ENCODE measurements at regions not wholly inside any gene's neighbourhood (a gene's known extent, or its start where the extent isn't known, plus 50 kb on each side); places are given as distances from the start of the nearest gene placed in this dataset.

DNA sequence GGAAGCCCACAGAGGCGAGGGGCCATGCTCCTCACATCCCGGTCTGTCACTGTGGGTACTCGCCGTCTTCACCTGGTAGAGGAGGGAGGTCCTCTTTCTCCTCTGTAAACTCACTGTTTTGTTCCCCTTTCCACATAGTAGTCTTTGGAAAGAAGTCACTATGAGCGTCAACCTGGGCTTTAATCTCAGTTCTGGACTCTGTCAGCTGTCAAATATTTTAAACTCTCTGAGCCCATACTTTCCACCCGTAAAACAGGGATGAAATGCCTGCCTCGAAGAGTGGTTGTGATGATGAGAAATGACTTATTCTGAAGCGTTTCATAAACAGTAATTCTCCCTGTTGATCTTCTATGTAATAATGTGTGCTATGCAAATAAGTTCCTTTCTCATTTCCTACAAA is 547.1 kb upstream of the SOX11 start:
- no peak overlapping the region for H3K4me3 ChIP-seq (ENCODE audit: low read depth, low read length)
- no peaks in the 10 kb centered on the region for H3K4me1 ChIP-seq (ENCODE audit: control insufficient read depth, insufficient read depth, low read length)
- H3K9me3 ChIP-seq (ENCODE audit: control insufficient read depth, insufficient read depth, low read depth, low read length): no peaks in the 10 kb centered on the region
- H3K36me3 ChIP-seq (ENCODE audit: control insufficient read depth in 2 of 2, insufficient read depth in 1 of 2, low read length in 2 of 2): no peaks in the 10 kb centered on the region
- POLR2A ChIA-PET: no interaction called here
- CTCF ChIA-PET: no interaction called here
- H3K27ac ChIP-seq (ENCODE audit: extremely low read depth, low read depth, low read length): no peak overlapping the region
- TF ChIP-seq BCL11B (tag by site-specific recombination; IDR thresholded peaks at IDR 0.05; ENCODE audit: low read depth): no peak
- no peak for TF ChIP-seq GLI2 (tag by site-specific recombination; IDR thresholded peaks at IDR 0.05; ENCODE audit: borderline replicate concordance, low read depth)

DNA sequence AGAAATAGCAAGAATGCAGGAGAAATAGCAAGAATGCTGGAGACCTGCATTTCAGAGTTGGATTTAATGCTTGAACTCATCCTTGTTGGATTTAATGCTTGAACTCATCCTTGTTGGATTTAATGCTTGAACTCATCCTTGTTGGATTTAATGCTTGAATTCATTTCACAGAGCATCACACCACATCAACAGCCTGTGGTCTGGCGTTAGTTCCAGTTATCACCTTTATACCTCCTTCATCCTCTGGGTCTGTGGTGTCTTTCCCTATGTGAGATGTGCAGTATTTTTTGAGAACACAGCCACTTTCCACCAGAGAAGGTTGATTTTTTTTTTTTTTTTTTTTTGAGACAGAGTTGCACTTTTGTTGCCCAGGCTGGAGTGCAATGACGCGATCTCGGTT is 546.4 kb upstream of the SOX11 start:
- CTCF ChIA-PET: no interaction called here
- Histone ChIP-seq H3K9me3 (ENCODE audit: control insufficient read depth, insufficient read depth, low read depth, low read length) (no peaks in the 10 kb centered on the region), H3K27ac (ENCODE audit: extremely low read depth, low read depth, low read length) (no peak overlapping the region), H3K36me3 (ENCODE audit: control insufficient read depth in 2 of 2, insufficient read depth in 1 of 2, low read length in 2 of 2) (no peaks in the 10 kb centered on the region), H3K4me1 (ENCODE audit: control insufficient read depth, insufficient read depth, low read length) (no peaks in the 10 kb centered on the region), H3K4me3 (ENCODE audit: low read depth, low read length) (no peak overlapping the region)
- POLR2A ChIA-PET: no interaction called here
- TF ChIP-seq ZNF747 (tag by site-specific recombination; IDR thresholded peaks at IDR 0.05) (no peak), TCF7L2 (IDR thresholded peaks at IDR 0.05; ENCODE audit: borderline replicate concordance, low read depth, low read length) (no peak), ZSCAN23 (tag by site-specific recombination; IDR thresholded peaks at IDR 0.05) (no peak)
- TF ChIP-seq, protein P1, sequence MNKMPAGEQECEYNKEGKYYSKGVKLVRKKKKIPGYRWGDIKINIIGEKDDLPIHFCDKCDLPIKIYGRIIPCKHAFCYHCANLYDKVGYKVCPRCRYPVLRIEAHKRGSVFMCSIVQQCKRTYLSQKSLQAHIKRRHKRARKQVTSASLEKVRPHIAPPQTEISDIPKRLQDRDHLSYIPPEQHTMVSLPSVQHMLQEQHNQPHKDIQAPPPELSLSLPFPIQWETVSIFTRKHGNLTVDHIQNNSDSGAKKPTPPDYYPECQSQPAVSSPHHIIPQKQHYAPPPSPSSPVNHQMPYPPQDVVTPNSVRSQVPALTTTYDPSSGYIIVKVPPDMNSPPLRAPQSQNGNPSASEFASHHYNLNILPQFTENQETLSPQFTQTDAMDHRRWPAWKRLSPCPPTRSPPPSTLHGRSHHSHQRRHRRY (tag by site-specific recombination; IDR thresholded peaks at IDR 0.05): no peak

DNA sequence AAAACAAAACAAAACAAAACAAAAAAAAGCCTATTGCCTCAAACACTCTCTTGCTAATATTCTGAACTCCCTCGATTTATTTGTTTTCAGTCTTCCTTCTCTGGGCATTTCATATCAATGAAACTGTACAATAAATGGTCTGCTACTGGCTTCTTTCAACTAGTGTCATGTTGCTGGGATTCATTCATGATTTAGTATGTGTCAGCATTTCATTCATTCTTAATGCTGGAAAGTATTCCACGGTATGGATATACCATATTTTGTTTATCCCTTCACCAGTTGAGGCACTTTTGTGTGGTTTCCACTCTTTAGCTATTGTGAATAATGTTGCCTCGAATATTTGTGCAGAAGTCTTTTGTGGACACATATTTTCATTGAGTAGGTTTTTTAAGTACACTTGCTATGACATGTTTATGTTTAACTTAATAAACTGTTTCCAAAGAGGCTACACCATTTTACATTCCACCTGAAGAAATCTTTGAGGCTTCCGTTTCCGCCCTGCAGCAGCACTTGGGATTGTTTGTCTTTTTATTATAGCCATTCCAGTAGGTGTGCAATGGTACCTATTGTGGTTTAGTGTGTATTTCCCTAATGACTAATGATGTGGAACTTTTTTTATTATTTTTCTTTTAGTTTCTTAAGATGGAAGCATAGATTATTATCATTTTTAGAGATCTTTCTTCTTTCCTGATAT is 543.6 kb upstream of the SOX11 start:
- Histone ChIP-seq H3K27ac (ENCODE audit: extremely low read depth, low read depth, low read length) (no peak overlapping the region), H3K9me3 (ENCODE audit: control insufficient read depth, insufficient read depth, low read depth, low read length) (no peaks in the 10 kb centered on the region), H3K36me3 (ENCODE audit: control insufficient read depth in 2 of 2, insufficient read depth in 1 of 2, low read length in 2 of 2) (no peaks in the 10 kb centered on the region), H3K4me1 (ENCODE audit: control insufficient read depth, insufficient read depth, low read length) (no peaks in the 10 kb centered on the region), H3K4me3 (ENCODE audit: low read depth, low read length) (no peak overlapping the region)
- ChIA-PET POLR2A (no interaction called here), CTCF (no interaction called here)
- no peak for TF ChIP-seq KLF10 (tag by site-specific recombination; IDR thresholded peaks at IDR 0.05)
- no peak for TF ChIP-seq ZNF324 (tag by site-specific recombination; IDR thresholded peaks at IDR 0.05)

DNA sequence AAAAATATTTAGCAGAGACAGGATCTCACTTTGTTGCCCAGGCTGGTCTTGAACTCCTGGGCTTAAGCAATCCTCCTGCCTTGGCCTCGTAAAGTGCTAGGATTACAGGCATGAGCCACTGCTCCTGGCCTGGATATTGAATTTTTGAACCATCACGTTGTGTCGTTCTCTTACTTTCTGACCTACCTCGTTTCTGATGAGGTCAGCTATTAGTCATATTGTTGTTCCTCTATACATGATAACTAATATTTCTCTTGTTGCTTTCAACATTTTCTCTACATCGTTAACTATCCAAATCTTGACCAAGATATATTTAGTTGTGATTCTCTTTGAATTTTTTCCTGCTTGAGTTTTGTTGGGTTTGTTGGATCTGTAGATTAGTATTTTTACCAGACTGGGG is 541.3 kb upstream of the SOX11 start:
- H3K36me3 ChIP-seq (ENCODE audit: control insufficient read depth in 2 of 2, insufficient read depth in 1 of 2, low read length in 2 of 2): no peaks in the 10 kb centered on the region
- ChIA-PET POLR2A (no interaction called here), CTCF (no interaction called here)
- no peak overlapping the region for H3K27ac ChIP-seq (ENCODE audit: extremely low read depth, low read depth, low read length)
- H3K9me3 ChIP-seq (ENCODE audit: control insufficient read depth, insufficient read depth, low read depth, low read length): no peaks in the 10 kb centered on the region
- H3K4me3 ChIP-seq (ENCODE audit: low read depth, low read length): no peak overlapping the region
- TF ChIP-seq PRDM1 (tag by site-specific recombination; IDR thresholded peaks at IDR 0.05) (no peak), ZNF423 (tag by site-specific recombination; IDR thresholded peaks at IDR 0.05) (no peak)
- H3K4me1 ChIP-seq (ENCODE audit: control insufficient read depth, insufficient read depth, low read length): no peaks in the 10 kb centered on the region

DNA sequence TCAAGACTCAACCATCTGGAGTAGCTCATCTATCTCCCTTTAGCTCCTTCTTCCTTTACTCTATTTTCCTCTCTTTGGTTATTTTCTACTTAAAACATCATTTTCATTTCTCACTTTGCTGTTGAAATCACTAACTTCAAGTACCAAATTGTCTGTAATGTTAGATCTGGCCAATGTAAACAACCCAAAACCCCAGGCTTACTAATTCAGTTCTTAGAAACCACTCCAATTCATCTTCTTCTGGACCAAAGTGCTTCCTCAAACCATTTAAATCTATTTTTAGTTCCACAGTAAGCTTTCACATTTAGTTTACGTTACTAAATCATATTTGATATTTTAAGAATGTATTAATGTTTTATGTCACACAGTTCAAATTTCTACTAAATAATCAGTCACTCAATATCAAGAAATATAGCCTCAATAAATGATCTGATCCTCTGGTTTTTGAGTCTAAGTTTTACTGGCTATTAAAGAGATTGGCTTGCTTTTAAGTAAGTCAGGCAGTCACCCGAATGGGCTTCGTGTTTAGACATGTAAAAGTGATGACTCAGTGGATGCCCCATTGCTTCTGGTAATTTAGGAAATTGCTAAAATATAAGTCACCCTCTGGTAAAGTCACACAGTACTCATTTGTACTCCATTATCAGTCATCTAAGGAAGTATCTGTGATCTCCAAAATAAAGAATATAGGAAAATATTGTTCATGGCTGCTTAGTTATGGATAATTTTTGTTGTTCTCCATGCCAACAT is 527.2 kb upstream of the SOX11 start:
- CTCF ChIA-PET: no interaction called here
- TF ChIP-seq ZNF48 (tag by site-specific recombination; IDR thresholded peaks at IDR 0.05) (no peak), ZNF785 (tag by site-specific recombination; IDR thresholded peaks at IDR 0.05) (no peak)
- POLR2A ChIA-PET: no interaction called here

More for the DNA sequence above, 527.2 kb upstream of the SOX11 start:
- Histone ChIP-seq H3K36me3 (ENCODE audit: control insufficient read depth in 2 of 2, insufficient read depth in 1 of 2, low read length in 2 of 2) (no peaks in the 10 kb centered on the region), H3K9me3 (ENCODE audit: control insufficient read depth, insufficient read depth, low read depth, low read length) (no peaks in the 10 kb centered on the region), H3K4me3 (ENCODE audit: low read depth, low read length) (no peak overlapping the region), H3K4me1 (ENCODE audit: control insufficient read depth, insufficient read depth, low read length) (no peaks in the 10 kb centered on the region), H3K27ac (ENCODE audit: extremely low read depth, low read depth, low read length) (no peak overlapping the region)
